ENCODE measurements at regions not wholly inside any gene's neighbourhood (a gene's known extent, or its start where the extent isn't known, plus 50 kb on each side); places are given as distances from the start of the nearest gene placed in this dataset.
"Not testable (repeated sequence)": the region's sequence is repeated elsewhere in the genome, so short reads cannot be mapped to it uniquely, and the experiment has no call there.

GRCh38 chr22:42217752-42218280, 52.6 kb downstream of the TCF20 start:
- no peak for DNase-seq

- DNase-seq = peak in 1 of 2 donors; percentile 23
Measured at GRCh38 chr22:42217019-42217751, 53.3 kb downstream of the TCF20 start.

GRCh38 chr22:42214633-42215415, 55.6 kb downstream of the TCF20 start:
- DNase-seq = no peak

GRCh38 chr22:42208362-42208761, 62.1 kb downstream of the TCF20 start:
- no peak for DNase-seq

- DNase-seq = no peak
Measured at GRCh38 chr22:42207918-42208317, 62.5 kb downstream of the TCF20 start.

GRCh38 chr22:42203609-42204008, 66.8 kb downstream of the TCF20 start:
- DNase-seq = no peak

- peak; percentile 56 to 59 for DNase-seq
Measured at GRCh38 chr22:42202669-42203068, 67.8 kb downstream of the TCF20 start.

- no peak for DNase-seq
Measured at GRCh38 chr22:42202048-42202447, 68.4 kb downstream of the TCF20 start.

- no peak for DNase-seq
Measured at GRCh38 chr22:42199025-42199424, 68.4 kb upstream of the CYP2D6 start.

- DNase-seq = no peak
Measured at GRCh38 chr22:42198226-42198625, 67.6 kb upstream of the CYP2D6 start.

- DNase-seq = no peak
Measured at GRCh38 chr22:42196454-42196853, 65.8 kb upstream of the CYP2D6 start.

GRCh38 chr22:42194953-42195352, 64.3 kb upstream of the CYP2D6 start:
- DNase-seq = no peak

GRCh38 chr22:42194104-42194851, 63.7 kb upstream of the CYP2D6 start:
- DNase-seq = no peak

- DNase-seq = no peak
Measured at GRCh38 chr22:42192547-42192946, 61.9 kb upstream of the CYP2D6 start.

GRCh38 chr22:42190274-42190673, 59.7 kb upstream of the CYP2D6 start:
- DNase-seq = no peak

GRCh38 chr22:42189761-42190160, 59.2 kb upstream of the CYP2D6 start:
- no peak for DNase-seq

GRCh38 chr22:42188808-42189447, 58.3 kb upstream of the CYP2D6 start:
- no peak for DNase-seq

- no peak for DNase-seq
Measured at GRCh38 chr22:42187646-42188045, 57.0 kb upstream of the CYP2D6 start.

GRCh38 chr22:42185915-42186439, 55.4 kb upstream of the CYP2D6 start:
- no peak for DNase-seq

GRCh38 chr22:42184852-42185251, 54.2 kb upstream of the CYP2D6 start:
- DNase-seq = no peak

GRCh38 chr22:42183461-42184059, 53.0 kb upstream of the CYP2D6 start:
- not testable (repeated sequence) for DNase-seq

- DNase-seq = peak in 1 of 2 donors; percentile 23
Measured at GRCh38 chr22:42180349-42180842, 49.8 kb upstream of the CYP2D6 start.

Data from stimulated activated CD4-positive, alpha-beta T cell treated with anti-CD3 and anti-CD28 coated beads, Interleukin-2, amount 100 ng/mL, for 24 hours (primary cell).